Mammary epithelial cell (primary cell): ENCODE measurements at regions not wholly inside any gene's neighbourhood (a gene's known extent, or its start where the extent isn't known, plus 50 kb on each side); places are given as distances from the start of the nearest gene placed in this dataset.

Source experiments
- EZH2 ChIP-seq: IDR thresholded peaks from 2 replicates; pipeline ENCODE4 v1.6.1; 2012; ENCODE audit warnings: low read length, inconsistent platforms, borderline replicate concordance
- TF ChIP-seq, protein P1 (sequence below), 2 donors: IDR thresholded peaks in 1 of 2; conservative IDR thresholded peaks in 1 of 2; 2 replicates each; pipeline ENCODE4 v1.5.1; 2011 to 2012; ENCODE audit warnings: inconsistent platforms in 2 of 2, low read length in 2 of 2, mild to moderate bottlenecking in 2 of 2, control low read depth in 1 of 2, low read depth in 1 of 2; ENCODE audit not compliant: insufficient read depth in 1 of 2; ENCODE audit errors: extremely low read depth in 1 of 2

DNA sequence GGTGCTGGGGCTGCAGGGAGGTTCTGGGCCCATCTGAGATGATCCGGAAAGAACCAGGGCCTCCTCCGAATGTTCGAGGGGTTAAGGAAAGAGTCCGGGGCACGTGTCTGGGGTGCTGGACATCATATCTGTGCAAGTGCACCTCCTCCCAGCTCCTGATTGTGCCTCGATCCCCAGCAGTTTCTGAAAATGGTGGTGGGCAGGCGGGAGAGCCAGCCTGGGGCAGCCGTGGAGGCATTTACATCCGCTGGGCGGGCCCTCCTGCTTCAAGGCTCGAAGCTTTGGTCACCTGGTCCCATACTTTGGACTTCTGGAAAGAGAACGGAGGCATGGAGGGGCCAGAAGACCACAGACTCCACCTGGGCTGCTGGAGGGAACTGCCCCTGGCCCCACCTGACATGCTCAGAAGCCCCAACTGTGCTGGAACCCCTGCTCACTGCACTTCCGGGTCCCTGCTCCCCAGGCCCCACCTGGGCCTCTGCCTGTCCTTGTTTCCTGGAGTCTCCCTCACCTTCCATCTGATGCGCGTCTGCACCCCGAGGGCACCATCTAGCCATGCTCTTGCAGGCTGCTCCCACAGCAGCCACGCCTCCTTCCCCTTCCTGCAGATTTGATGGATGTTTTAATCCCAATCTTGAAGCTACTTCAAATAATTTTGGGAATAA, 119.2 kb upstream of the HDAC4 start:
- no peak for TF ChIP-seq EZH2
- TF ChIP-seq, protein P1, sequence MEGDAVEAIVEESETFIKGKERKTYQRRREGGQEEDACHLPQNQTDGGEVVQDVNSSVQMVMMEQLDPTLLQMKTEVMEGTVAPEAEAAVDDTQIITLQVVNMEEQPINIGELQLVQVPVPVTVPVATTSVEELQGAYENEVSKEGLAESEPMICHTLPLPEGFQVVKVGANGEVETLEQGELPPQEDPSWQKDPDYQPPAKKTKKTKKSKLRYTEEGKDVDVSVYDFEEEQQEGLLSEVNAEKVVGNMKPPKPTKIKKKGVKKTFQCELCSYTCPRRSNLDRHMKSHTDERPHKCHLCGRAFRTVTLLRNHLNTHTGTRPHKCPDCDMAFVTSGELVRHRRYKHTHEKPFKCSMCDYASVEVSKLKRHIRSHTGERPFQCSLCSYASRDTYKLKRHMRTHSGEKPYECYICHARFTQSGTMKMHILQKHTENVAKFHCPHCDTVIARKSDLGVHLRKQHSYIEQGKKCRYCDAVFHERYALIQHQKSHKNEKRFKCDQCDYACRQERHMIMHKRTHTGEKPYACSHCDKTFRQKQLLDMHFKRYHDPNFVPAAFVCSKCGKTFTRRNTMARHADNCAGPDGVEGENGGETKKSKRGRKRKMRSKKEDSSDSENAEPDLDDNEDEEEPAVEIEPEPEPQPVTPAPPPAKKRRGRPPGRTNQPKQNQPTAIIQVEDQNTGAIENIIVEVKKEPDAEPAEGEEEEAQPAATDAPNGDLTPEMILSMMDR (conservative IDR thresholded peaks at IDR 0.05 in 1 of 2, IDR thresholded peaks at IDR 0.05 in 1 of 2; ENCODE audit: extremely low read depth in 1 of 2, insufficient read depth in 1 of 2, low read depth in 1 of 2, low read length in 2 of 2), result no peak
